AG09309 (cell line): ENCODE measurements at regions not wholly inside any gene's neighbourhood (a gene's known extent, or its start where the extent isn't known, plus 50 kb on each side); places are given as distances from the start of the nearest gene placed in this dataset.
"Not testable (repeated sequence)": the region's sequence is repeated elsewhere in the genome, so short reads cannot be mapped to it uniquely, and the experiment has no call there.

ENCODE experiments used
- DNase-seq: peaks from one replicate; pipeline ENCODE4 v3.0.0-alpha.2; 2010; ENCODE audit warnings: low read depth
- H3K4me3 ChIP-seq: 2 replicates; pipeline ENCODE4 v1.5.1; 2011; ENCODE audit warnings: mild to moderate bottlenecking, low read depth, low read length, moderate library complexity; ENCODE audit not compliant: control insufficient read depth
- CTCF ChIP-seq: IDR thresholded peaks from 2 replicates; pipeline ENCODE4 v1.5.1; 2011; ENCODE audit warnings: mild to moderate bottlenecking, low read depth, low read length, inconsistent platforms; ENCODE audit not compliant: insufficient read depth, control insufficient read depth; ENCODE audit errors: missing control alignments

- no peak for TF ChIP-seq CTCF
- no peak for DNase-seq
- no peak overlapping the region for H3K4me3 ChIP-seq
Measured at GRCh38 chr10:26355241-26355640, 82.9 kb upstream of the APBB1IP start.

GRCh38 chr10:26357203-26357602, 80.9 kb upstream of the APBB1IP start:
- DNase-seq: no peak
- no peak for TF ChIP-seq CTCF
- H3K4me3 ChIP-seq: no peak overlapping the region

- TF ChIP-seq CTCF: no peak
- H3K4me3 ChIP-seq: no peak overlapping the region
- DNase-seq: no peak
Measured at GRCh38 chr10:26358071-26358470, 80.1 kb upstream of the APBB1IP start.

- no peak for TF ChIP-seq CTCF
- H3K4me3 ChIP-seq: no peak overlapping the region
- no peak for DNase-seq
Measured at GRCh38 chr10:26359670-26360069, 78.5 kb upstream of the APBB1IP start.

- no peak overlapping the region for H3K4me3 ChIP-seq
- TF ChIP-seq CTCF: no peak
Measured at GRCh38 chr10:26361351-26361750, 76.8 kb upstream of the APBB1IP start.

GRCh38 chr10:26361971-26362370, 76.2 kb upstream of the APBB1IP start:
- TF ChIP-seq CTCF: no peak
- no peak for DNase-seq
- H3K4me3 ChIP-seq: no peak overlapping the region

More at GRCh38 chr10:26361351-26361750, 76.8 kb upstream of the APBB1IP start:
- no peak for DNase-seq

GRCh38 chr10:26365681-26366358, 72.3 kb upstream of the APBB1IP start:
- no peak for TF ChIP-seq CTCF
- H3K4me3 ChIP-seq: no peak overlapping the region
- no peak for DNase-seq

- not testable (repeated sequence) for H3K4me3 ChIP-seq, DNase-seq
Measured at GRCh38 chr10:26367035-26367434, 71.1 kb upstream of the APBB1IP start.
